BJ (cell line): ENCODE measurements at regions not wholly inside any gene's neighbourhood (a gene's known extent, or its start where the extent isn't known, plus 50 kb on each side); places are given as distances from the start of the nearest gene placed in this dataset.

Experiments
- CTCF ChIA-PET: fragments of 350-600 bp; formaldehyde crosslinking; extraction: SDS; loops from one replicate; lab custom pipeline; 2021; ENCODE audit warnings: antibody characterized with exemption, inconsistent platforms; lab: Yijun Ruan, JAX
- POLR2A ChIA-PET: fragments of 300-600 bp; sonication (Branson Sonifier 250); formaldehyde crosslinking; extraction: SDS; loops from one replicate; lab custom pipeline; 2021; ENCODE audit warnings: antibody characterized with exemption; lab: Charles Lee
- DNase-seq: peaks from one replicate; pipeline ENCODE4 v3.0.0-alpha.2; 2011; ENCODE audit warnings: low read depth
- H3K27me3 ChIP-seq: 2 replicates; pipeline ENCODE4 v1.6.0; 2011; ENCODE audit warnings: low read length; ENCODE audit not compliant: control insufficient read depth, insufficient read depth
- H3K36me3 ChIP-seq: 2 replicates; pipeline ENCODE4 v1.5.1; 2011; ENCODE audit warnings: low read length; ENCODE audit not compliant: control insufficient read depth, insufficient read depth
- H3K4me3 ChIP-seq: 2 replicates; pipeline ENCODE4 v1.5.1; 2011; ENCODE audit warnings: low read depth, mild to moderate bottlenecking, control low read depth, low read length
- TF ChIP-seq, protein P1 (sequence below): IDR thresholded peaks from 2 replicates; pipeline ENCODE4 v1.5.1; 2011; ENCODE audit warnings: low read depth, mild to moderate bottlenecking, control low read depth, inconsistent platforms, low read length, moderate library complexity; ENCODE audit not compliant: insufficient read depth

DNA sequence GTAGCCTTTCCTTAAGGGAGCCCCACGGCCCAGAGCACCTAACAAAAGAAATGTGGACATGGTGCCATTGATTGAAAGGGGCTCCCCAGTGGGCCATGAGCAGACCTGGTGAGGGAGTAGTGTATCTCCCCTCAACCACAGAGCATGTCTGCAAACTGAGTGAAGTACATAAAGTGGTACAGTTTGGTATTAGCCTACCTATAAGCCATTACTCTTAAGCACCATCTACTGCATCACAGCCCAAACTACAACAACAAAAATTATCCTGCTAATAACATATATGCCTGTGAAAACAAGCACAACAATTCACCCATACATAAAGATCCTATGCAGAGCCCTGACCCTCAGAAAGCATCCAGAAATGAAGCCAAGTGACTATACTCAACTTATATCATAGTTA, 407.8 kb downstream of the PTPRC start:
- CTCF ChIA-PET, result interaction anchor here (1.8 kb wide), 1 partner anchor 11 kb away, joined by 4 read pairs; no protein-coding TSS in a partner anchor
- POLR2A ChIA-PET, result no interaction called here
- no peaks in the 10 kb centered on the region for H3K27me3 ChIP-seq
- TF ChIP-seq, protein P1, sequence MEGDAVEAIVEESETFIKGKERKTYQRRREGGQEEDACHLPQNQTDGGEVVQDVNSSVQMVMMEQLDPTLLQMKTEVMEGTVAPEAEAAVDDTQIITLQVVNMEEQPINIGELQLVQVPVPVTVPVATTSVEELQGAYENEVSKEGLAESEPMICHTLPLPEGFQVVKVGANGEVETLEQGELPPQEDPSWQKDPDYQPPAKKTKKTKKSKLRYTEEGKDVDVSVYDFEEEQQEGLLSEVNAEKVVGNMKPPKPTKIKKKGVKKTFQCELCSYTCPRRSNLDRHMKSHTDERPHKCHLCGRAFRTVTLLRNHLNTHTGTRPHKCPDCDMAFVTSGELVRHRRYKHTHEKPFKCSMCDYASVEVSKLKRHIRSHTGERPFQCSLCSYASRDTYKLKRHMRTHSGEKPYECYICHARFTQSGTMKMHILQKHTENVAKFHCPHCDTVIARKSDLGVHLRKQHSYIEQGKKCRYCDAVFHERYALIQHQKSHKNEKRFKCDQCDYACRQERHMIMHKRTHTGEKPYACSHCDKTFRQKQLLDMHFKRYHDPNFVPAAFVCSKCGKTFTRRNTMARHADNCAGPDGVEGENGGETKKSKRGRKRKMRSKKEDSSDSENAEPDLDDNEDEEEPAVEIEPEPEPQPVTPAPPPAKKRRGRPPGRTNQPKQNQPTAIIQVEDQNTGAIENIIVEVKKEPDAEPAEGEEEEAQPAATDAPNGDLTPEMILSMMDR, result 0 out of 2 replicates have a peak, but pooled peaks have one; percentile 9
- H3K4me3 ChIP-seq, result no peak overlapping the region
- no peaks in the 10 kb centered on the region for H3K36me3 ChIP-seq
- DNase-seq, result no peak

DNA sequence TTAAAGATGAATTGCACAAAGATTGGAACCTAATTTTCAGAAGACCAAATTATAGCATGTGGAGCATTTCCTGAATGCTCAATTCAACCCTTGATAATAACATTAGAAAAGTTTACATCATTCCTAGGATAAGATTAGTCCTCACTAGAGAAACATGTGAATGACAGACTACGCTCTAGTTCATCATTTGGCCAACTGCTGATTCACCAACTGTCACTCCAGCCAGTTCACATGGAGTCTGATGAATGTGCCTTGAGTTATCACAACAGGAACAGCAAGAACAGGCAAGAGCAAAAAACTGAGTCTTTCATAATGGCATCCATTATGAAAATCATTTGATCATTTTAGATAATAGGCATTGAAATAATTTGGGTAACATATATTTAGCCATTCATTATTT, 415.9 kb downstream of the PTPRC start:
- no peak for DNase-seq
- H3K4me3 ChIP-seq, result no peak overlapping the region
- ChIA-PET POLR2A (no interaction called here), CTCF (no interaction called here)
- TF ChIP-seq, protein P1, result no peak
- H3K36me3 ChIP-seq, result no peaks in the 10 kb centered on the region
- H3K27me3 ChIP-seq, result no peaks in the 10 kb centered on the region

DNA sequence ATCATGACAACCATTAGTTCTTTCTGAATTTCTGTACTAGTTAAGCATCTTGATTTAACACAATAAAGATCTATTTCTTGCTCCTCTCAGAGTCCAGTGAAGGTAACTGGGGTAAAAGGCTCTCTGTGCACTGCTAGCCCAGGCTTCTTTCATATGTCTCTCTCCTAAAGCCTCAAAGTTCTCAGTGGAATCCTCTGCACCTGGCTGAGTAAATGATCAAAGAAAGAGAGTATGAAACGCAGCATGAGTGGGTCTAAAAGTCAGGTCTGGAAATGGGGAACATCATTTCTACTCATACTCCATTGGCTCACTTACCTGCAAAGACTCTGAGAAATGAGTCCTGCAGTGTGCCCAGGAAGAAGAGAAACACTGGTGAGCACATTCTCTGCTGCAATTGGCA, 418.5 kb downstream of the PTPRC start:
- ChIA-PET POLR2A (no interaction called here), CTCF (no interaction called here)
- TF ChIP-seq, protein P1, result no peak
- Histone ChIP-seq H3K36me3 (no peaks in the 10 kb centered on the region), H3K4me3 (no peak overlapping the region), H3K27me3 (no peaks in the 10 kb centered on the region)
- DNase-seq, result no peak

DNA sequence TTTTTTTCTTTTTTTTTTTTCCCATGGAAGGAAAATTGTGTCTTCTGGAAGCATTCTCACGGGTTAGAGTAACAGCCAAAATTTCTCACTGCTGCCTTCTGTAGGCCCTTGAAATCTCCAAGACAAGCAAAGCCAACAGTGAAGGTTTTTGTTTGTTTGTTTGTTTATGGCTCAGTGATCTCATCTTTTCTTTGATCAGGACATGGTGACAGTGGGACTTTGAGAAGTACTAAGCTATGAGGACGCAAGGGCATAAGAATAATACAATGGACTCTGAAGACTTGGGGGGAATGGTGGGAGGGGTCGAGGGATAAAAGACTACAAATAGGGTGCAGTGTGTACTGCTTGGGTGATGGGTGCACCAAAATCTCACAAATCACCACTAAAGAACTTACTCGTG, 419.4 kb downstream of the PTPRC start:
- TF ChIP-seq, protein P1, result no peak
- Histone ChIP-seq H3K27me3 (no peaks in the 10 kb centered on the region), H3K4me3 (no peak overlapping the region), H3K36me3 (no peaks in the 10 kb centered on the region)
- DNase-seq, result no peak
- CTCF ChIA-PET, result no interaction called here
- POLR2A ChIA-PET, result no interaction called here

DNA sequence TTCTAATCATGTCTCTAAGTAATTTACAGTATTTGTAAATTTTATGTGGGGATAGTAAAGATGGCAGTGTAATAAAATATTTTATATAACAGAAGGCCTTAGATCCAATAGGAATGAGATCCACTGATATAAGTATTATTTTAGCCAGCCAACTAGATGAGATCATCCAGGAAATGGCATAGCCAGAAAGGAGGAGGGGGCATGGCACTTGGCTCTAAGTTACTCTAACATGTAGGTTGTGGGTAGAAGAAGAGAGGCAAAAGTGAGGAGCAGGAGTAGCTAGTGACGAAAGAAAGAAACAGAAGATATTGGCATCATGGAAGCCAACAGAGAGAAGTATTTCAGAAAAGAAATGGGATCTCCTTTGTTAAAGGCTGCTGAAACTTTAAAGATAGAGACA, 426.1 kb downstream of the PTPRC start:
- DNase-seq, result no peak
- no peaks in the 10 kb centered on the region for H3K27me3 ChIP-seq
- ChIA-PET POLR2A (no interaction called here), CTCF (no interaction called here)
- no peaks in the 10 kb centered on the region for H3K36me3 ChIP-seq
- H3K4me3 ChIP-seq, result no peak overlapping the region
- TF ChIP-seq, protein P1, result no peak
